PC-9 (cell line): ENCODE measurements at regions not wholly inside any gene's neighbourhood (a gene's known extent, or its start where the extent isn't known, plus 50 kb on each side); places are given as distances from the start of the nearest gene placed in this dataset.

Experiments
- CTCF ChIP-seq: fragments of 200-600 bp; sonication (generic); conservative IDR thresholded peaks from 2 replicates; pipeline ENCODE4 v1.6.1; 2017; ENCODE audit warnings: mixed run types, antibody characterized with exemption, mild to moderate bottlenecking, moderate library complexity
- EZH2 ChIP-seq: fragments of 200-600 bp; sonication (generic); IDR thresholded peaks from 2 replicates; pipeline ENCODE4 v1.8.0; 2017; ENCODE audit warnings: antibody characterized with exemption, low read depth

GRCh38 chrX:98111684-98112083, 1228.0 kb downstream of the RPA4 start:
- TF ChIP-seq CTCF (no peak), EZH2 (no peak)
